ENCODE measurements at regions not wholly inside any gene's neighbourhood (a gene's known extent, or its start where the extent isn't known, plus 50 kb on each side); places are given as distances from the start of the nearest gene placed in this dataset.
"Not testable (repeated sequence)": the region's sequence is repeated elsewhere in the genome, so short reads cannot be mapped to it uniquely, and the experiment has no call there.

- DNase-seq (ENCODE audit: low read depth in 2 of 2) = no peak
Measured at GRCh38 chr14:48723841-48724495, 862.2 kb downstream of the RPS29 start.

- DNase-seq (ENCODE audit: low read depth in 2 of 2) = no peak
Measured at GRCh38 chr14:48714366-48714765, 871.8 kb downstream of the RPS29 start.

GRCh38 chr14:48710133-48710532 lies 876.0 kb downstream of the RPS29 start:
- DNase-seq (ENCODE audit: low read depth in 2 of 2) = no peak

GRCh38 chr14:48709277-48709785 lies 876.8 kb downstream of the RPS29 start:
- no peak for DNase-seq (ENCODE audit: low read depth in 2 of 2)

GRCh38 chr14:48704639-48705038 lies 881.5 kb downstream of the RPS29 start:
- no peak for DNase-seq (ENCODE audit: low read depth in 2 of 2)

- DNase-seq (ENCODE audit: low read depth in 2 of 2) = no peak
Measured at GRCh38 chr14:48703728-48704467, 882.3 kb downstream of the RPS29 start.

GRCh38 chr14:48697362-48697761 lies 888.8 kb downstream of the RPS29 start:
- DNase-seq (ENCODE audit: low read depth in 2 of 2) = not testable (repeated sequence)

- no peak for DNase-seq (ENCODE audit: low read depth in 2 of 2)
Measured at GRCh38 chr14:48693793-48694192, 892.4 kb downstream of the RPS29 start.

GRCh38 chr14:48690349-48690748 lies 895.8 kb downstream of the RPS29 start:
- DNase-seq (ENCODE audit: low read depth in 2 of 2) = no peak

GRCh38 chr14:48686650-48687049 lies 899.5 kb downstream of the RPS29 start:
- DNase-seq (ENCODE audit: low read depth in 2 of 2) = no peak

GRCh38 chr14:48672506-48672905 lies 913.7 kb downstream of the RPS29 start:
- DNase-seq (ENCODE audit: low read depth in 2 of 2) = no peak

- DNase-seq (ENCODE audit: low read depth in 2 of 2) = no peak
Measured at GRCh38 chr14:48670939-48671338, 915.2 kb downstream of the RPS29 start.

GRCh38 chr14:48665077-48665784 lies 920.9 kb downstream of the RPS29 start:
- DNase-seq (ENCODE audit: low read depth in 2 of 2) = no peak

- no peak for DNase-seq (ENCODE audit: low read depth in 2 of 2)
Measured at GRCh38 chr14:48643241-48643640, 942.9 kb downstream of the RPS29 start.

GRCh38 chr14:48628870-48629269 lies 953.5 kb upstream of the MDGA2 start:
- no peak for DNase-seq (ENCODE audit: low read depth in 2 of 2)

GRCh38 chr14:48622980-48623379 lies 947.6 kb upstream of the MDGA2 start:
- no peak for DNase-seq (ENCODE audit: low read depth in 2 of 2)

GRCh38 chr14:48618057-48618456 lies 942.7 kb upstream of the MDGA2 start:
- no peak for DNase-seq (ENCODE audit: low read depth in 2 of 2)

- DNase-seq (ENCODE audit: low read depth in 2 of 2) = no peak
Measured at GRCh38 chr14:48616931-48617330, 941.5 kb upstream of the MDGA2 start.

GRCh38 chr14:48615618-48616017 lies 940.2 kb upstream of the MDGA2 start:
- DNase-seq (ENCODE audit: low read depth in 2 of 2) = no peak

GRCh38 chr14:48614003-48614402 lies 938.6 kb upstream of the MDGA2 start:
- no peak for DNase-seq (ENCODE audit: low read depth in 2 of 2)

GRCh38 chr14:48606960-48607359 lies 931.6 kb upstream of the MDGA2 start:
- DNase-seq (ENCODE audit: low read depth in 2 of 2) = not testable (repeated sequence)

- DNase-seq (ENCODE audit: low read depth in 2 of 2) = no peak
Measured at GRCh38 chr14:48598458-48598857, 923.1 kb upstream of the MDGA2 start.

GRCh38 chr14:48586099-48586498 lies 910.7 kb upstream of the MDGA2 start:
- DNase-seq (ENCODE audit: low read depth in 2 of 2) = no peak

Data from stimulated activated CD4-positive, alpha-beta T cell treated with anti-CD3 and anti-CD28 coated beads, Interleukin-1b, Interleukin-23, amount 100 ng/mL, for 4 hours (primary cell).